ENCODE measurements at regions not wholly inside any gene's neighbourhood (a gene's known extent, or its start where the extent isn't known, plus 50 kb on each side); places are given as distances from the start of the nearest gene placed in this dataset.

GRCh38 chr2:155404433-155405002, 706.0 kb downstream of the KCNJ3 start:
- TF ChIP-seq RBAK (tag by site-specific recombination; IDR thresholded peaks at IDR 0.05), result no peak
- TF ChIP-seq ZNF600 (tag by site-specific recombination; IDR thresholded peaks at IDR 0.05), result no peak
- no peak for TF ChIP-seq ZNF114 (tag by site-specific recombination; IDR thresholded peaks at IDR 0.05)
- TF ChIP-seq, protein P1, sequence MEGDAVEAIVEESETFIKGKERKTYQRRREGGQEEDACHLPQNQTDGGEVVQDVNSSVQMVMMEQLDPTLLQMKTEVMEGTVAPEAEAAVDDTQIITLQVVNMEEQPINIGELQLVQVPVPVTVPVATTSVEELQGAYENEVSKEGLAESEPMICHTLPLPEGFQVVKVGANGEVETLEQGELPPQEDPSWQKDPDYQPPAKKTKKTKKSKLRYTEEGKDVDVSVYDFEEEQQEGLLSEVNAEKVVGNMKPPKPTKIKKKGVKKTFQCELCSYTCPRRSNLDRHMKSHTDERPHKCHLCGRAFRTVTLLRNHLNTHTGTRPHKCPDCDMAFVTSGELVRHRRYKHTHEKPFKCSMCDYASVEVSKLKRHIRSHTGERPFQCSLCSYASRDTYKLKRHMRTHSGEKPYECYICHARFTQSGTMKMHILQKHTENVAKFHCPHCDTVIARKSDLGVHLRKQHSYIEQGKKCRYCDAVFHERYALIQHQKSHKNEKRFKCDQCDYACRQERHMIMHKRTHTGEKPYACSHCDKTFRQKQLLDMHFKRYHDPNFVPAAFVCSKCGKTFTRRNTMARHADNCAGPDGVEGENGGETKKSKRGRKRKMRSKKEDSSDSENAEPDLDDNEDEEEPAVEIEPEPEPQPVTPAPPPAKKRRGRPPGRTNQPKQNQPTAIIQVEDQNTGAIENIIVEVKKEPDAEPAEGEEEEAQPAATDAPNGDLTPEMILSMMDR (tag by site-specific recombination; IDR thresholded peaks at IDR 0.05), result no peak
- TF ChIP-seq REST (tag by site-specific recombination; IDR thresholded peaks at IDR 0.05), result no peak
